Effector memory CD4-positive, alpha-beta T cell (primary cell): ENCODE measurements at regions not wholly inside any gene's neighbourhood (a gene's known extent, or its start where the extent isn't known, plus 50 kb on each side); places are given as distances from the start of the nearest gene placed in this dataset.
"Not testable (repeated sequence)": the region's sequence is repeated elsewhere in the genome, so short reads cannot be mapped to it uniquely, and the experiment has no call there.

Experiments used
- DNase-seq, 3 donors: peaks; one replicate each; pipeline ENCODE4 v3.0.0-alpha.2; 2020
- H3K27ac ChIP-seq: 2 replicates; pipeline ENCODE4 v1.7.0; 2013; ENCODE audit warnings: mild to moderate bottlenecking, low read length, moderate library complexity; ENCODE audit not compliant: insufficient read depth, poor library complexity, severe bottlenecking
- H3K27me3 ChIP-seq: replicated peaks from 2 replicates; pipeline ENCODE4 v1.7.0; 2013; ENCODE audit warnings: mild to moderate bottlenecking, low read length; ENCODE audit not compliant: insufficient read depth, control insufficient read depth, poor library complexity, severe bottlenecking
- H3K36me3 ChIP-seq: 2 replicates; pipeline ENCODE4 v1.7.0; 2013; ENCODE audit warnings: mild to moderate bottlenecking, low read length, moderate library complexity; ENCODE audit not compliant: control insufficient read depth, insufficient read depth
- H3K4me1 ChIP-seq: 2 replicates; pipeline ENCODE4 v1.7.0; 2013; ENCODE audit warnings: low read length, mild to moderate bottlenecking; ENCODE audit not compliant: control insufficient read depth, insufficient read depth, poor library complexity, severe bottlenecking
- H3K4me3 ChIP-seq: 2 replicates; pipeline ENCODE4 v1.7.0; 2013; ENCODE audit warnings: low read length, low read depth, mild to moderate bottlenecking; ENCODE audit not compliant: insufficient read depth, poor library complexity, severe bottlenecking
- H3K9me3 ChIP-seq: 2 replicates; pipeline ENCODE4 v1.7.0; 2013; ENCODE audit warnings: mild to moderate bottlenecking, low read length, moderate library complexity; ENCODE audit not compliant: control insufficient read depth

DNA sequence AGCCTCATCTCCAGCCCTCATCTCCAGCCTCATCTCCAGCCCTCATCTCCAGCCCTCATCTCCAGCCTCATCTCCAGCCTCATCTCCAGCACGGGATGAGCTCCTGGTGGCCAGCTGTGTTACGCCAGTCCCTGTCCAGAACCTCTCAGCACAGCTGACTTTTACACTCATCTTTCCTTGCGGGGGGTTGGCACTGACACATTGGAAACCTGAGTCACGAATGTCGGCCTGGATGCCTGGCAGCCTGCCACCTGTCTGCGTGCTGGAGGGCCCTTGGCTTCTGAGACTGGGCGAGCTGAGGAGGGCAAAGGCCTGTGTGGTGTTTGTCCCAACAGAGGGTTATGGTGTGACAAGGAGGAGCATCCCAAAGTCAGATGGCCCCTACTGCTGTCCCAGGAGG, 66.1 kb upstream of the HGFAC start:
- Histone ChIP-seq H3K4me3 (no peak overlapping the region), H3K27ac (no peak overlapping the region), H3K4me1 (peaks cover 3% of the 10 kb centered on the region), H3K36me3 (no peaks in the 10 kb centered on the region), H3K9me3 (no peaks in the 10 kb centered on the region), H3K27me3 (no peaks in the 10 kb centered on the region)
- no peak for DNase-seq

DNA sequence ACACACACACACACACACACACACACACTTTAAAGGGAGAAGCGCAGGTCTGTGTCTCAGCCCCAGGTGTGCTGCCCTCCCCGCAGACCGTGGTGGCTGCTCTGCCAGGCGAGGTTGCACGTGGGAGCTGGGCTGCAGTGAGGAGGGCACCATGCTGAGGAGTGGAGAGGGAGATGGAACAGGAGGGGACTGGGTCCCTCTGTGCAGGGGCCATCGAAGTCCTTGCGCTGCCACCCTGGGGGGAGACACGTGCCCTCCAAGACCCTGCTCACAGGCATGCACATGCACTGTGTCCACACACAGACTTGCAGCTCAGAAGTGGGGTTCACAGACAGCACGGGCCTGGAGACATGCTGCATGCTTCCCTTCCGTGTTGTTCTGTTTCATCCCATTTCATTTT, 65.5 kb upstream of the HGFAC start:
- Histone ChIP-seq H3K27me3 (no peaks in the 10 kb centered on the region), H3K27ac (no peak overlapping the region), H3K36me3 (no peaks in the 10 kb centered on the region), H3K4me1 (peaks cover 3% of the 10 kb centered on the region), H3K4me3 (no peak overlapping the region), H3K9me3 (no peaks in the 10 kb centered on the region)
- DNase-seq, result no peak

DNA sequence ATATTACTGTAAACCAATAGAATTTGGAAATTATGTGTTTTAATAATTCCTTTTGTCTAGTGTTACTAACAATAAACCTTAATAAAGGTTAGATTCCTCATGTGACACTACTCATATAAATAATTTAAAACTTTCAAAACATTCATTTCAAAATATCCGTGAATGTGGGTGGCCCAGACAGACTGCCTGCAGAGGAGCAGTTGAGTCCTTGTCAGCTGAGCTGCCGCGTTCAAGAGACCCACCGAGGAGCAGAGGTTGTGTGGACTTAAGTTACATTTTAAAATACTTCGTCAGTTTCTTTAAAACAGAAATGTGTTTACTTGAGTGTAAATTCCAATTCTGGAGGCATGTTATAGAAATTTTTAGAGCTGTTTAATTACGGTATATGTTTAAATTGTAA, 64.2 kb upstream of the HGFAC start:
- H3K27ac ChIP-seq, result no peak overlapping the region
- no peaks in the 10 kb centered on the region for H3K9me3 ChIP-seq
- peaks cover 3% of the 10 kb centered on the region for H3K4me1 ChIP-seq
- no peaks in the 10 kb centered on the region for H3K36me3 ChIP-seq
- no peak for DNase-seq
- H3K27me3 ChIP-seq, result no peaks in the 10 kb centered on the region
- no peak overlapping the region for H3K4me3 ChIP-seq

DNA sequence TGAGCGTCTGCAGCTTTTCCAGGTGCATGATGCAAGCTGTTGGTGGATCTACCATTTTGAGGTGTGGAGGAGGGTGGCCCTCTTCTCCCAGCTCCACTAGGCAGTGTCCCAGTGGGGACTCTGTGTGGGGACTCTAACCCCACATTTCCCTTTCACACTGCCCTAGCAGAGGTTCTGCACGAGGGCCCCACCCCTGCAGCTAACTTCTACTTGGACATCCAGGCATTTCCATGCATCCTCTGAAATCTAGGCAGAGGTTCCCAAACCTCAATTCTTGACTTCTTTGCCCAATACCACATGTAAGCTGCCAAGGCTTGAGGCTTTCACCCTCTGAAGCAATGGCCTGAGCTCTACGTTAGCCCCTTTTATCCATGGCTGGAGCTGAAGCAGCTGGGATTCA, 61.4 kb upstream of the HGFAC start:
- H3K27me3 ChIP-seq, H3K4me3 ChIP-seq, H3K27ac ChIP-seq, DNase-seq, H3K36me3 ChIP-seq, H3K4me1 ChIP-seq, H3K9me3 ChIP-seq: not testable (repeated sequence)

DNA sequence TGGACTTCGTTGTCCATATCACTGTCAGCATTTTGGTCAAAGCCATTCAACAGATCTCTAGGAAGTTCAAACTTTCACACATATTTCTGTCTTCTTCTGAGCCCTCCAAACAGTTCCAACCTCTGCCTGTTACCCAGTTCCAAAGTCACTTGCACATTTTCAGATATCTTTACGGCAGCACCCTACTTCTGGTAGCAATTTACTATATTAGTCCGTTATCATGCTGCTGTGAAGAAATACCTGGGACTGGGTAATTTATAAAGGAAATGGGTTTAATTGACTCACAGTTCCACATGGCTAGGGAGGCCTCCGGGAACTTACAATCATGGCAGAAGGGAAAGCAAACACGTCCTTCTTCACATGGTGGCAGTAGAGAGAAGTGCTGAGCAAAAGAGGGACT, 60.6 kb upstream of the HGFAC start:
- H3K9me3 ChIP-seq, H3K4me3 ChIP-seq, H3K27ac ChIP-seq, DNase-seq, H3K4me1 ChIP-seq, H3K36me3 ChIP-seq, H3K27me3 ChIP-seq: not testable (repeated sequence)

DNA sequence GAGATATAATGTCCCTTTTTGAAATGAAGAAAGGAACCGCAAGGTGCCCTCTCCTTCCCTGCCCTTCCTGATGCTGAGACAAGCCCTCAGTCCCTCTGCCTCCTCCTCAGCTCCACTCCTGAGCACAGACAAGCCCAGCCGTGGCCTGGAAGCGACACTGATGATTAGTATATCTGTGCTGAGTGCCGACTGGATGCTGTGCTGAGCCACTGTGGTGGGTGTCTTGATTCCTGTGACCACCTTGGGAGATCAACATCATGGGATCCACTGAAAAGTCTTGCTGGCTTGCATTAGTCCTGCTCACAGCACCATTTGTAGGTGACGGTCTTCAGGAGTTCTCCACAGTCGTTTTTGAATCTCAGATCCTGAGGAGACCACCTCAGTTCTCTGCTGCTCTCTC, 59.5 kb upstream of the HGFAC start:
- no peaks in the 10 kb centered on the region for H3K4me1 ChIP-seq
- H3K27me3 ChIP-seq, result no peaks in the 10 kb centered on the region
- DNase-seq, result no peak
- H3K36me3 ChIP-seq, result no peaks in the 10 kb centered on the region
- H3K9me3 ChIP-seq, result no peaks in the 10 kb centered on the region
- no peak overlapping the region for H3K4me3 ChIP-seq
- H3K27ac ChIP-seq, result no peak overlapping the region

DNA sequence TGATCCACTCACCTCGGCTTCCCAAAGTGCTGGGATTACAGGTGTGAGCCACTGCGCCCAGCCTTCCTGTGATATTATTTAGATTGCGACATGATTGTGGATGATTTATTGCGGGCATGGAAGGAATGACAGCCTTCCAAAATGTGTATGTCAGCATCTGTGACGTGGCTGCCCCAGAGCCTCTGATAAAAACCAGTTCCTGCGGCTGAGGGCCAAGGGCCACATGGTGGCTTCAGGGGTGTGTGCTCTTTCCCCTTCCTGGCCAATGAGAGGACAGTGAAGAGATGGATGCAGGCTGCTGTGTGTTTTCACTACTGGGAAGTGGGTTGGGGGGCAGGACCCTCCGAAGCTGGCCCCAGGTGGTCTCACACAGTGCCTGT, 57.4 kb upstream of the HGFAC start:
- Histone ChIP-seq H3K36me3 (no peaks in the 10 kb centered on the region), H3K27me3 (no peaks in the 10 kb centered on the region), H3K27ac (no peak overlapping the region), H3K9me3 (no peaks in the 10 kb centered on the region), H3K4me3 (no peak overlapping the region), H3K4me1 (no peaks in the 10 kb centered on the region)
- no peak for DNase-seq

DNA sequence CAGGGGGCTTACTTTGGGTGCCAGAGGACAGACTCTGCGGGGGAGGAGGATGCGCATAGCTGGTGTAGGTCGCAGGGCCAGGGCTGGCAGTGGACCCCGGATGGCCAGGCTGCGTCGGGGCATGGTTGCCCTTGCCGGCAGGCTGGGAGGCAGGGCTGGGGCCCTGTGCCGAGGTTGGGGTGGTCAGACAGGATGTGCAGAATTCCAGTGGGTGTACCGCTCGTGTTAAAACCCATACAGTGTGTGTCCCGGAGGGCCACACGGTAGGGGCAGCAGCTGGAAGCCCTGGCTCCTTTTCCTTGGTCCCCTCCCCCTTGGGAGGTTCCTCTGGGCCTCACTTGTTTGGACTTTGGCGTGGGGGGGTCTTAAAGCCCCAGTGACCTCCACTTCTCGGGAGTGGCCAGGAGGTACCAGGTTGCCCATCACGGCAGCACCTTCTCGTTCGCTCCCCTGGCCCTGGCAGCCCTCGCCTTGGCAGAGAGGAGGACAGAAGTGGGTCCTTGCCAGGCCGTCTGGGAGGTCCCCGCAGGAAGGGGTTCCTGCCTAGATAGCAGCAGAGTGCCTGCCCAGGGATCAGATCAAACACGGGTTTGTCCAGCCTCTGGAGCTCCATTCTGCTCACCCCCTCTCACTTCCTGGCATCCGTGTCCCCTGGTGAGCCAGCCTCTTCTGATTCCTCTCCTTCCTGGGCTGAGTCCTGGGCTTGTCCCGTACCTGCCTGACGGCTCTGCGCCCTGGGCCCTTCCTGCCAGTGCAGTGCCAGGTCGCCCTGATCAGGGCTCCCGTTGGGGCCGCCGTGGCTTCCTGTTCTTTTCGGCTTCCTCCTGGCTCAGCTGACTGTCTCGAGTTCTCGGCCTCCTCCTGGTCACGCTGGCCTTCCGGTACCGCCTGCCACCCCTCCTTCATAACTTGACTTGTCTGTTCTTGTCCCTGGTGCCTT, 56.7 kb upstream of the HGFAC start:
- H3K27me3 ChIP-seq, result no peaks in the 10 kb centered on the region
- no peaks in the 10 kb centered on the region for H3K9me3 ChIP-seq
- no peak overlapping the region for H3K4me3 ChIP-seq
- DNase-seq, result no peak
- H3K27ac ChIP-seq, result no peak overlapping the region
- H3K4me1 ChIP-seq, result no peaks in the 10 kb centered on the region
- H3K36me3 ChIP-seq, result no peaks in the 10 kb centered on the region

DNA sequence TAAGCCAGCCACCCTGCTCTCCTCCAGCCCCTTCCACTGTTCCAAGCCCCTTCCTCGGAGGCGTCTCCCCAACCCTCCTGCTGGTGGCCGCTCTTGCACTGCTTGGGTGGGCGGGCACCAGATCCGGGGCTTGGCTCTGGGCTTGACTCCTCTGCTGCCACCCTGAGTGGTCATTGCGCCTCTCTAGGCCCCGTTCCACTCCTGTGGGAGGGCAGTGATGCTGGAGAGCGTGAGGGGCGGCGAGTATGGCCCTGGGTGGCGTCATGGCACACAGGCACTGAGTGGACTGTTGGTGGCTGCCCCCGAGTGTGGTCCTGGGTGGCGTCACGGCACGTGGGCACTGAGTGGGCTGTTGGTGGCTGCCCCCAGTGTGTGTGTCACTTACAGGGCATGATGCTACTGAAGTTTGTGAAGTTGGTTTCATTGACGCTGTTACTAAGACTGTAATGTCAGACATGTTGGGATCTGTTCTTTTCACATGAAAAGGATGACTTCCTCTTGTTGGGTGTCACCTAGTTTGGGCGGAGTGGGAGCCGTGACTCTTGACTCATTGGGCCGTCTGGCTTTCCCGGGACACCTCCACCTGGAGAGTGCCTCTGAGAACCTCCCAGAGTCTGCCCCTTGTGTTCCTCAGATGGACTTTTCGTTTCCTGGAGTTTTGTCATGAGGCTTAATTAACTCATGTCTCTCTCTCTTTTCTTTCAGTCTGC, 55.9 kb upstream of the HGFAC start:
- no peaks in the 10 kb centered on the region for H3K36me3 ChIP-seq
- no peak overlapping the region for H3K4me3 ChIP-seq
- H3K4me1 ChIP-seq, result no peaks in the 10 kb centered on the region
- no peaks in the 10 kb centered on the region for H3K9me3 ChIP-seq
- no peak overlapping the region for H3K27ac ChIP-seq
- DNase-seq, result no peak
- H3K27me3 ChIP-seq, result no peaks in the 10 kb centered on the region

DNA sequence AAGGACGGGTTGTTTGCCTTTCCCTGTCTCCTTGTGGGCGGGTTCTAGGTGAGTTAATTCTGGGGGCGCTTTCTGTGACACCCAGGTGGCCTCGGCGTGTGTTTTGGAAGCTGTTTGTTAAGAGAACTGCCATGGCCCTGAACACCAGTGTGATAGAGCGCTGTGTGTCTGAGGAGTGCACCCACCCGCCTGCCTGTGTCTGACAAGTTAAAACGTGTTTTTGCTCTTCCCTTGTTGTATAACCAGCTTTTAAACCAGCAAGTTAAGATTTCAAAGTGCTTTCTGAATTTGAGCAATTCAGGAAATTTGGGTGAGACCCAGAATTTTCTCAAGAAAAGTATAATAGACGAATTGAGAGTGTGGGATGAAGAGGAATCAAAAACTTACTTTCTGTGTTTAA, 55.2 kb upstream of the HGFAC start:
- Histone ChIP-seq H3K9me3 (no peaks in the 10 kb centered on the region), H3K27ac (no peak overlapping the region), H3K36me3 (no peaks in the 10 kb centered on the region), H3K4me1 (no peaks in the 10 kb centered on the region), H3K4me3 (no peak overlapping the region), H3K27me3 (no peaks in the 10 kb centered on the region)
- no peak for DNase-seq
